ENCODE measurements at regions not wholly inside any gene's neighbourhood (a gene's known extent, or its start where the extent isn't known, plus 50 kb on each side); places are given as distances from the start of the nearest gene placed in this dataset.

DNA sequence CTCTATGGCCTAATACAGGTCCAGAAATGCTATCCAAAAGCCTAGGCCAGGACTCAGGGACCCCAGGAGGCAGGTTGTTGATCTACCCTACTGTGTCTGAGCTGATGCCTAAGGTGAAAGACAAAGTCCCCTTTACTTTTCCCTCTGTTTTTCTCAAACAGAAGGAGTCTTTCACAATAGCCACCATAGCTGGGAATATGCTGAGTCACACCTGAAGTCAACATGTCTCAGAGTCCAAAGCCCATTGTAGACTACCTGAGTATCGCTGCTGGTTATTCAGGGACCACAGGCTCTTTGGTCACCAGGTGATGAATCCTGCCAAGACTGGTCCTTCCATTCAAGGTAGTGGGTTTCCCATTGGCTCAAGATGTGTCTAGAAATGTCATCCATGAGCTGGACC, 562.2 kb downstream of the ACTRT1 start (continued):
- TF ChIP-seq, protein P1, sequence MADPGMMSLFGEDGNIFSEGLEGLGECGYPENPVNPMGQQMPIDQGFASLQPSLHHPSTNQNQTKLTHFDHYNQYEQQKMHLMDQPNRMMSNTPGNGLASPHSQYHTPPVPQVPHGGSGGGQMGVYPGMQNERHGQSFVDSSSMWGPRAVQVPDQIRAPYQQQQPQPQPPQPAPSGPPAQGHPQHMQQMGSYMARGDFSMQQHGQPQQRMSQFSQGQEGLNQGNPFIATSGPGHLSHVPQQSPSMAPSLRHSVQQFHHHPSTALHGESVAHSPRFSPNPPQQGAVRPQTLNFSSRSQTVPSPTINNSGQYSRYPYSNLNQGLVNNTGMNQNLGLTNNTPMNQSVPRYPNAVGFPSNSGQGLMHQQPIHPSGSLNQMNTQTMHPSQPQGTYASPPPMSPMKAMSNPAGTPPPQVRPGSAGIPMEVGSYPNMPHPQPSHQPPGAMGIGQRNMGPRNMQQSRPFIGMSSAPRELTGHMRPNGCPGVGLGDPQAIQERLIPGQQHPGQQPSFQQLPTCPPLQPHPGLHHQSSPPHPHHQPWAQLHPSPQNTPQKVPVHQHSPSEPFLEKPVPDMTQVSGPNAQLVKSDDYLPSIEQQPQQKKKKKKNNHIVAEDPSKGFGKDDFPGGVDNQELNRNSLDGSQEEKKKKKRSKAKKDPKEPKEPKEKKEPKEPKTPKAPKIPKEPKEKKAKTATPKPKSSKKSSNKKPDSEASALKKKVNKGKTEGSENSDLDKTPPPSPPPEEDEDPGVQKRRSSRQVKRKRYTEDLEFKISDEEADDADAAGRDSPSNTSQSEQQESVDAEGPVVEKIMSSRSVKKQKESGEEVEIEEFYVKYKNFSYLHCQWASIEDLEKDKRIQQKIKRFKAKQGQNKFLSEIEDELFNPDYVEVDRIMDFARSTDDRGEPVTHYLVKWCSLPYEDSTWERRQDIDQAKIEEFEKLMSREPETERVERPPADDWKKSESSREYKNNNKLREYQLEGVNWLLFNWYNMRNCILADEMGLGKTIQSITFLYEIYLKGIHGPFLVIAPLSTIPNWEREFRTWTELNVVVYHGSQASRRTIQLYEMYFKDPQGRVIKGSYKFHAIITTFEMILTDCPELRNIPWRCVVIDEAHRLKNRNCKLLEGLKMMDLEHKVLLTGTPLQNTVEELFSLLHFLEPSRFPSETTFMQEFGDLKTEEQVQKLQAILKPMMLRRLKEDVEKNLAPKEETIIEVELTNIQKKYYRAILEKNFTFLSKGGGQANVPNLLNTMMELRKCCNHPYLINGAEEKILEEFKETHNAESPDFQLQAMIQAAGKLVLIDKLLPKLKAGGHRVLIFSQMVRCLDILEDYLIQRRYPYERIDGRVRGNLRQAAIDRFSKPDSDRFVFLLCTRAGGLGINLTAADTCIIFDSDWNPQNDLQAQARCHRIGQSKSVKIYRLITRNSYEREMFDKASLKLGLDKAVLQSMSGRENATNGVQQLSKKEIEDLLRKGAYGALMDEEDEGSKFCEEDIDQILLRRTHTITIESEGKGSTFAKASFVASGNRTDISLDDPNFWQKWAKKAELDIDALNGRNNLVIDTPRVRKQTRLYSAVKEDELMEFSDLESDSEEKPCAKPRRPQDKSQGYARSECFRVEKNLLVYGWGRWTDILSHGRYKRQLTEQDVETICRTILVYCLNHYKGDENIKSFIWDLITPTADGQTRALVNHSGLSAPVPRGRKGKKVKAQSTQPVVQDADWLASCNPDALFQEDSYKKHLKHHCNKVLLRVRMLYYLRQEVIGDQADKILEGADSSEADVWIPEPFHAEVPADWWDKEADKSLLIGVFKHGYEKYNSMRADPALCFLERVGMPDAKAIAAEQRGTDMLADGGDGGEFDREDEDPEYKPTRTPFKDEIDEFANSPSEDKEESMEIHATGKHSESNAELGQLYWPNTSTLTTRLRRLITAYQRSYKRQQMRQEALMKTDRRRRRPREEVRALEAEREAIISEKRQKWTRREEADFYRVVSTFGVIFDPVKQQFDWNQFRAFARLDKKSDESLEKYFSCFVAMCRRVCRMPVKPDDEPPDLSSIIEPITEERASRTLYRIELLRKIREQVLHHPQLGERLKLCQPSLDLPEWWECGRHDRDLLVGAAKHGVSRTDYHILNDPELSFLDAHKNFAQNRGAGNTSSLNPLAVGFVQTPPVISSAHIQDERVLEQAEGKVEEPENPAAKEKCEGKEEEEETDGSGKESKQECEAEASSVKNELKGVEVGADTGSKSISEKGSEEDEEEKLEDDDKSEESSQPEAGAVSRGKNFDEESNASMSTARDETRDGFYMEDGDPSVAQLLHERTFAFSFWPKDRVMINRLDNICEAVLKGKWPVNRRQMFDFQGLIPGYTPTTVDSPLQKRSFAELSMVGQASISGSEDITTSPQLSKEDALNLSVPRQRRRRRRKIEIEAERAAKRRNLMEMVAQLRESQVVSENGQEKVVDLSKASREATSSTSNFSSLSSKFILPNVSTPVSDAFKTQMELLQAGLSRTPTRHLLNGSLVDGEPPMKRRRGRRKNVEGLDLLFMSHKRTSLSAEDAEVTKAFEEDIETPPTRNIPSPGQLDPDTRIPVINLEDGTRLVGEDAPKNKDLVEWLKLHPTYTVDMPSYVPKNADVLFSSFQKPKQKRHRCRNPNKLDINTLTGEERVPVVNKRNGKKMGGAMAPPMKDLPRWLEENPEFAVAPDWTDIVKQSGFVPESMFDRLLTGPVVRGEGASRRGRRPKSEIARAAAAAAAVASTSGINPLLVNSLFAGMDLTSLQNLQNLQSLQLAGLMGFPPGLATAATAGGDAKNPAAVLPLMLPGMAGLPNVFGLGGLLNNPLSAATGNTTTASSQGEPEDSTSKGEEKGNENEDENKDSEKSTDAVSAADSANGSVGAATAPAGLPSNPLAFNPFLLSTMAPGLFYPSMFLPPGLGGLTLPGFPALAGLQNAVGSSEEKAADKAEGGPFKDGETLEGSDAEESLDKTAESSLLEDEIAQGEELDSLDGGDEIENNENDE (IDR thresholded peaks at IDR 0.05; ENCODE audit: insufficient replicate concordance, low read length) = no peak
- TF ChIP-seq SP2 (IDR thresholded peaks at IDR 0.05; ENCODE audit: low read length) = no peak
